ENCODE measurements at regions not wholly inside any gene's neighbourhood (a gene's known extent, or its start where the extent isn't known, plus 50 kb on each side); places are given as distances from the start of the nearest gene placed in this dataset.

- H3K9ac ChIP-seq (ENCODE audit: control insufficient read depth, extremely low read depth, insufficient read depth, low read length) = no peak overlapping the region
- H3K4me1 ChIP-seq (ENCODE audit: control insufficient read depth, extremely low read depth, insufficient read depth, low read length) = no peaks in the 10 kb centered on the region
- peaks cover 3% of the 10 kb centered on the region for H3K27me3 ChIP-seq (ENCODE audit: control insufficient read depth, extremely low read depth, insufficient read depth, low read length)
- no peak overlapping the region for H2AFZ ChIP-seq (ENCODE audit: control insufficient read depth, low read length)
- H3K9me3 ChIP-seq (ENCODE audit: control insufficient read depth, low read depth, low read length) = no peaks in the 10 kb centered on the region
- dilution Hi-C loops (cut with MboI; ENCODE audit: extremely low pct_ligation_motif_present, low sequenced_read_pairs) = no loop called here
- FAIRE-seq (no peak), DNase-seq (ENCODE audit: low read depth, low spot score) (no peak)
- H4K20me1 ChIP-seq (ENCODE audit: control insufficient read depth, extremely low read depth, insufficient read depth, low read length) = no peaks in the 10 kb centered on the region
- H3K27ac ChIP-seq (ENCODE audit: control insufficient read depth, insufficient read depth, low read length) = no peak overlapping the region
- H3K9me1 ChIP-seq (ENCODE audit: control insufficient read depth, extremely low read depth, insufficient read depth, low read length) = no peaks in the 10 kb centered on the region
- H3K4me3 ChIP-seq (ENCODE audit: control insufficient read depth in 2 of 3, extremely low read depth in 1 of 3, insufficient read depth in 2 of 3, low read depth in 1 of 3, low read length in 3 of 3) = no peak overlapping the region
- TF ChIP-seq CTCF (optimal IDR thresholded peaks at IDR 0.05 in 1 of 3, IDR thresholded peaks at IDR 0.05 in 1 of 3, conservative IDR thresholded peaks at IDR 0.05 in 1 of 3; ENCODE audit: extremely low read depth in 1 of 3, insufficient read depth in 2 of 3, low read length in 3 of 3) = no peak
- TF ChIP-seq EZH2 (IDR thresholded peaks at IDR 0.05; ENCODE audit: low read length) = no peak
- no peak overlapping the region for H3K4me2 ChIP-seq (ENCODE audit: control insufficient read depth, extremely low read depth, insufficient read depth, low read depth, low read length)
- no peaks in the 10 kb centered on the region for H3K79me2 ChIP-seq (ENCODE audit: control insufficient read depth, insufficient read depth, low read length)
- H3K36me3 ChIP-seq (ENCODE audit: control insufficient read depth in 2 of 2, extremely low read depth in 1 of 2, insufficient read depth in 2 of 2, low read length in 2 of 2) = no peaks in the 10 kb centered on the region
These were observed 550.4 kb upstream of the CHAC2 start for GRCh38 chr2:53217250-53217649.

GRCh38 chr2:53216805-53217204, 550.8 kb upstream of the CHAC2 start:
- Histone ChIP-seq H3K9ac (ENCODE audit: control insufficient read depth, extremely low read depth, insufficient read depth, low read length) (no peak overlapping the region), H3K27ac (ENCODE audit: control insufficient read depth, insufficient read depth, low read length) (no peak overlapping the region), H3K9me3 (ENCODE audit: control insufficient read depth, low read depth, low read length) (no peaks in the 10 kb centered on the region), H3K79me2 (ENCODE audit: control insufficient read depth, insufficient read depth, low read length) (no peaks in the 10 kb centered on the region), H3K4me2 (ENCODE audit: control insufficient read depth, extremely low read depth, insufficient read depth, low read depth, low read length) (no peak overlapping the region), H3K36me3 (ENCODE audit: control insufficient read depth in 2 of 2, extremely low read depth in 1 of 2, insufficient read depth in 2 of 2, low read length in 2 of 2) (no peaks in the 10 kb centered on the region), H3K4me1 (ENCODE audit: control insufficient read depth, extremely low read depth, insufficient read depth, low read length) (no peaks in the 10 kb centered on the region), H2AFZ (ENCODE audit: control insufficient read depth, low read length) (no peak overlapping the region), H3K27me3 (ENCODE audit: control insufficient read depth, extremely low read depth, insufficient read depth, low read length) (peaks cover under 1% of the 10 kb centered on the region), H3K9me1 (ENCODE audit: control insufficient read depth, extremely low read depth, insufficient read depth, low read length) (no peaks in the 10 kb centered on the region), H4K20me1 (ENCODE audit: control insufficient read depth, extremely low read depth, insufficient read depth, low read length) (no peaks in the 10 kb centered on the region), H3K4me3 (ENCODE audit: control insufficient read depth in 2 of 3, extremely low read depth in 1 of 3, insufficient read depth in 2 of 3, low read depth in 1 of 3, low read length in 3 of 3) (no peak overlapping the region)
- TF ChIP-seq EZH2 (IDR thresholded peaks at IDR 0.05; ENCODE audit: low read length) (no peak), CTCF (optimal IDR thresholded peaks at IDR 0.05 in 1 of 3, IDR thresholded peaks at IDR 0.05 in 1 of 3, conservative IDR thresholded peaks at IDR 0.05 in 1 of 3; ENCODE audit: extremely low read depth in 1 of 3, insufficient read depth in 2 of 3, low read length in 3 of 3) (no peak)
- FAIRE-seq (no peak), DNase-seq (ENCODE audit: low read depth, low spot score) (no peak)
- dilution Hi-C loops (cut with MboI; ENCODE audit: extremely low pct_ligation_motif_present, low sequenced_read_pairs) = no loop called here
